HFFc6 (cell line): ENCODE measurements at regions not wholly inside any gene's neighbourhood (a gene's known extent, or its start where the extent isn't known, plus 50 kb on each side); places are given as distances from the start of the nearest gene placed in this dataset.

Experiments
- DNase-seq: peaks from one replicate; pipeline ENCODE4 v3.0.0-alpha.2; 2018
- H3K27ac Mint-ChIP-seq: 2 replicates; pipeline ENCODE4 v1.8.0; 2020; ENCODE audit warnings: mild to moderate bottlenecking, mixed read lengths
- H3K27me3 Mint-ChIP-seq: 2 replicates; pipeline ENCODE4 v1.8.0; 2021; ENCODE audit warnings: mild to moderate bottlenecking, moderate library complexity, mixed read lengths; ENCODE audit not compliant: insufficient read depth
- H3K36me3 Mint-ChIP-seq: 2 replicates; pipeline ENCODE4 v1.8.0; 2021; ENCODE audit warnings: low read depth, mixed read lengths
- H3K4me1 Mint-ChIP-seq: 2 replicates; pipeline ENCODE4 v1.8.0; 2020; ENCODE audit warnings: low read depth, mixed read lengths
- H3K4me3 Mint-ChIP-seq: 2 replicates; pipeline ENCODE4 v1.8.0; 2020; ENCODE audit warnings: mild to moderate bottlenecking, moderate library complexity, mixed read lengths
- H3K9me3 Mint-ChIP-seq: 2 replicates; pipeline ENCODE4 v1.8.0; 2020; ENCODE audit warnings: mild to moderate bottlenecking, mixed read lengths
- TF ChIP-seq, protein P1 (sequence below): fragments of 200-600 bp; sonication (generic); IDR thresholded peaks from 2 replicates; pipeline ENCODE4 v1.5.0; 2021; ENCODE audit warnings: antibody characterized with exemption, mild to moderate bottlenecking

GRCh38 chr5:2019716-2020115 lies 137.0 kb upstream of the IRX4 start:
- Mint-ChIP-seq H3K27me3 (peaks cover 2% of the 10 kb centered on the region), H3K9me3 (no peaks in the 10 kb centered on the region; the same call in 1 of the 2 replicates), H3K36me3 (no peaks in the 10 kb centered on the region), H3K4me1 (no peaks in the 10 kb centered on the region), H3K27ac (no peak overlapping the region), H3K4me3 (no peak overlapping the region)
- no peak for DNase-seq
- TF ChIP-seq, protein P1, sequence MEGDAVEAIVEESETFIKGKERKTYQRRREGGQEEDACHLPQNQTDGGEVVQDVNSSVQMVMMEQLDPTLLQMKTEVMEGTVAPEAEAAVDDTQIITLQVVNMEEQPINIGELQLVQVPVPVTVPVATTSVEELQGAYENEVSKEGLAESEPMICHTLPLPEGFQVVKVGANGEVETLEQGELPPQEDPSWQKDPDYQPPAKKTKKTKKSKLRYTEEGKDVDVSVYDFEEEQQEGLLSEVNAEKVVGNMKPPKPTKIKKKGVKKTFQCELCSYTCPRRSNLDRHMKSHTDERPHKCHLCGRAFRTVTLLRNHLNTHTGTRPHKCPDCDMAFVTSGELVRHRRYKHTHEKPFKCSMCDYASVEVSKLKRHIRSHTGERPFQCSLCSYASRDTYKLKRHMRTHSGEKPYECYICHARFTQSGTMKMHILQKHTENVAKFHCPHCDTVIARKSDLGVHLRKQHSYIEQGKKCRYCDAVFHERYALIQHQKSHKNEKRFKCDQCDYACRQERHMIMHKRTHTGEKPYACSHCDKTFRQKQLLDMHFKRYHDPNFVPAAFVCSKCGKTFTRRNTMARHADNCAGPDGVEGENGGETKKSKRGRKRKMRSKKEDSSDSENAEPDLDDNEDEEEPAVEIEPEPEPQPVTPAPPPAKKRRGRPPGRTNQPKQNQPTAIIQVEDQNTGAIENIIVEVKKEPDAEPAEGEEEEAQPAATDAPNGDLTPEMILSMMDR = no peak

DNA sequence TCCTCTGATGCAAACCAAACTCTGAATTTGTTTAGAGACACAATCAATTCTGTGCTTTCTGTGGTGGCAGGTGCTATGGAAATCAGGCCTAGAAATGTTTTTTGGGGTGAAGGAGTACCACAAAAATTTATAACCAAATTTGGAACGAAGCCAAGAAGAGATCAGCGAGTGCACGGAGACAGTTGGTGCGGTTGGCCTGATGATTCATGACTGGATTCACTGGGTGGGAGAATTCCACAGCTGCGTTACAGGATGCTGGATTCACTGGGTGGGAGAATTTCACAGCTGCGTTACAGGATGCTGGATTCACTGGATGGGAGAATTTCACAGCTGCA lies 135.6 kb upstream of the IRX4 start:
- no peaks in the 10 kb centered on the region for H3K36me3 Mint-ChIP-seq
- TF ChIP-seq, protein P1 = no peak

DNA sequence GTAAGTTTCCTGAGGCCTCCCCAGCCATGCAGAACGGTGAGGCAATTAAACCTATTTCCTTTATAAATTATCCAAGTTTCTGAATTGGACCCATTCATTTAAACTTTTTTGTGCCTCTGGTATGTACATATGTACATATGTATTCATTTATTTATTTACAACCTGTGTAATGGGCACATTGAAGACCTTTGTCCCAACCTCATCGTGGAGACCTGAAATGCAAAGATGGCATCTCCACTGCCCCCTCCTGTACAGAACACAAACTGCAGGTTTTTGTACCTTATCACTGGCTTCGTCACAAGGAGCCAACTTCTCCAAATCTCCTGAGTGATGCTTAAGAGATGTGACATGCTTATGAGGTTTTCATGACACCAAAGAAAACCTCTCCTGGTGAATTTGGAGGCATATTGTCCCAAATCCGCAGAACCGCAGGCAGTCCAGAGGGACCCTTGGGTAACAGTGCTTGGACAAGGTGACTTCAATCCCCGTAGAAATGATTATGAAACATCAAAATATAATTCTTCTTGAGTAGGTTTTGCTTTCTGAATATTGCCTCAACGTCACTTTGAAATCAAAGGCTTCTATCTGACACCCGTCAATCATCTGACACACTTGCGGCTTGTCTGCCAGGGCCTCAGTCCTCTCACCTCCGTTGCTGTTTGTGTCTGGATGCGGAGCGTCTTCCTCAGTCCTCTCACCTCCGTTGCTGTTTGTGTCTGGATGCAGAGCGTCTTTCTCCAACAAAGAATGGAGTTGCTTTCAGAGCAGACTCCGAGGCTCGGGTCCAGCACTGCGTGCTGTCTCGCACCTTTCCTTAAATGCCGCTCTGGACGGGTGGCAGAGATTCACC lies 135.0 kb upstream of the IRX4 start:
- TF ChIP-seq, protein P1 = peak; percentile 63
- DNase-seq = no peak

More for the DNA sequence above, 135.6 kb upstream of the IRX4 start:
- peaks cover 2% of the 10 kb centered on the region for H3K27me3 Mint-ChIP-seq
- H3K9me3 Mint-ChIP-seq = no peaks in the 10 kb centered on the region; the same call in 1 of the 2 replicates
- DNase-seq = no peak
- H3K4me3 Mint-ChIP-seq = no peak overlapping the region
- H3K27ac Mint-ChIP-seq = no peak overlapping the region
- no peaks in the 10 kb centered on the region for H3K4me1 Mint-ChIP-seq

DNA sequence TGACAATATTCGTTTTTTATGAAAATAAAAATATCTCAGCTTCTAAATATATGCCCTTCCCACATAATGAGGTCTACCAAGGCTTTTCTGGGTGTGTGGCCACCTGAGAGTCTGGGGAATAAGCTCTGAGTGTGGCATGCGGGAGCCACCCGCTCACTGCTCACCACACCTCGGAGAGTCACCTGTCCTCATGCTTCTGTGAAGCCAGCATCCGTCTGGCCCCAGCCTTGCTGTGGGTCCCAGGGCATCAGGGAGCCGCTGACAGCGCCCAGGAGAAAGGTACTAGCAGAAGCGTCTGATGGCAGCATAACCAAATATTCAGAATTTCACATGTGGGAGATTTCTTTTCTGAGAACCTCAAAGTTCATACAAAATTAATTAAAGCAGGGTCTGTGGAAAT lies 133.2 kb upstream of the IRX4 start:
- no peak overlapping the region for H3K27ac Mint-ChIP-seq
- H3K36me3 Mint-ChIP-seq = no peaks in the 10 kb centered on the region
- H3K4me3 Mint-ChIP-seq = no peak overlapping the region
- DNase-seq = no peak
- peaks cover 4% of the 10 kb centered on the region; the same call in 1 of the 2 replicates for H3K9me3 Mint-ChIP-seq
- no peaks in the 10 kb centered on the region for H3K4me1 Mint-ChIP-seq
- peaks cover 4% of the 10 kb centered on the region for H3K27me3 Mint-ChIP-seq
- TF ChIP-seq, protein P1 = no peak

More for the DNA sequence above, 135.0 kb upstream of the IRX4 start:
- H3K27ac Mint-ChIP-seq = no peak overlapping the region
- no peaks in the 10 kb centered on the region for H3K36me3 Mint-ChIP-seq
- no peaks in the 10 kb centered on the region; the same call in 1 of the 2 replicates for H3K9me3 Mint-ChIP-seq
- H3K27me3 Mint-ChIP-seq = peaks cover 2% of the 10 kb centered on the region
- H3K4me1 Mint-ChIP-seq = no peaks in the 10 kb centered on the region
- no peak overlapping the region for H3K4me3 Mint-ChIP-seq

- TF ChIP-seq, protein P1 = peak; percentile 40; the same call in 1 of the 2 replicates
- no peak for DNase-seq
- H3K36me3 Mint-ChIP-seq = no peaks in the 10 kb centered on the region
- no peaks in the 10 kb centered on the region for H3K4me1 Mint-ChIP-seq
- peaks cover 9% of the 10 kb centered on the region for H3K27me3 Mint-ChIP-seq
- peaks cover 4% of the 10 kb centered on the region; the same call in 1 of the 2 replicates for H3K9me3 Mint-ChIP-seq
- no peak overlapping the region for H3K4me3 Mint-ChIP-seq
- H3K27ac Mint-ChIP-seq = no peak overlapping the region
Measured at GRCh38 chr5:2015124-2015848, 132.6 kb upstream of the IRX4 start.
